Keratinocyte (primary cell): ENCODE measurements at regions not wholly inside any gene's neighbourhood (a gene's known extent, or its start where the extent isn't known, plus 50 kb on each side); places are given as distances from the start of the nearest gene placed in this dataset.

Source experiments
- DNase-seq: peaks from one replicate; pipeline ENCODE4 v3.0.0-alpha.2; 2011; ENCODE audit warnings: low read depth, missing footprints, low spot score
- FAIRE-seq: peaks from 2 replicates; lab custom pipeline; 2011; peaks lifted over from hg19 to GRCh38; lab: Jason Lieb, UNC
- H2AFZ ChIP-seq: 2 replicates; pipeline ENCODE4 v1.6.0; 2012; ENCODE audit warnings: low read length, control low read depth, inconsistent platforms; ENCODE audit not compliant: control insufficient read depth
- H3K27ac ChIP-seq: 2 replicates; pipeline ENCODE4 v1.5.1; 2011; ENCODE audit warnings: low read length; ENCODE audit not compliant: control insufficient read depth, insufficient read depth
- H3K27me3 ChIP-seq: 3 replicates; pipeline ENCODE4 v1.6.0; 2011; ENCODE audit warnings: low read length; ENCODE audit not compliant: control insufficient read depth, insufficient read depth; ENCODE audit errors: extremely low read depth
- H3K36me3 ChIP-seq, 2 experiments: 2 replicates in 1 of 2; 3 replicates in 1 of 2; pipeline ENCODE4 v1.5.1; 2011; ENCODE audit warnings: low read length in 2 of 2, mild to moderate bottlenecking in 1 of 2; ENCODE audit not compliant: control insufficient read depth in 2 of 2, insufficient read depth in 2 of 2; ENCODE audit errors: extremely low read depth in 1 of 2
- H3K4me1 ChIP-seq: 3 replicates; pipeline ENCODE4 v1.5.1; 2011; ENCODE audit warnings: low read length; ENCODE audit not compliant: control insufficient read depth, insufficient read depth; ENCODE audit errors: extremely low read depth
- H3K4me2 ChIP-seq: 3 replicates; pipeline ENCODE4 v1.6.0; 2011; ENCODE audit warnings: low read depth, low read length; ENCODE audit not compliant: control insufficient read depth, insufficient read depth; ENCODE audit errors: extremely low read depth
- H3K4me3 ChIP-seq, 3 experiments: fragments of 200-600 bp in 1 of 3; sonication (generic) in 1 of 3; 2 replicates in 2 of 3; 3 replicates in 1 of 3; pipeline ENCODE4 v1.5.1; 2011 to 2016; ENCODE audit warnings: low read length in 3 of 3, mild to moderate bottlenecking in 3 of 3, control low read depth in 2 of 3, inconsistent platforms in 1 of 3, low read depth in 1 of 3, mixed read lengths in 1 of 3, mixed run types in 1 of 3, moderate library complexity in 1 of 3; ENCODE audit not compliant: control insufficient read depth in 2 of 3, insufficient read depth in 2 of 3; ENCODE audit errors: extremely low read depth in 1 of 3
- H3K79me2 ChIP-seq: 2 replicates; pipeline ENCODE4 v1.6.0; 2012; ENCODE audit warnings: low read length; ENCODE audit not compliant: control insufficient read depth, insufficient read depth
- H3K9ac ChIP-seq: 3 replicates; pipeline ENCODE4 v1.6.0; 2011; ENCODE audit warnings: low read length; ENCODE audit not compliant: control insufficient read depth, insufficient read depth; ENCODE audit errors: extremely low read depth
- H3K9me1 ChIP-seq: 3 replicates; pipeline ENCODE4 v1.6.0; 2011; ENCODE audit warnings: low read length; ENCODE audit not compliant: control insufficient read depth, insufficient read depth; ENCODE audit errors: extremely low read depth
- H3K9me3 ChIP-seq: 2 replicates; pipeline ENCODE4 v1.5.1; 2012; ENCODE audit warnings: low read depth, low read length; ENCODE audit not compliant: control insufficient read depth
- H4K20me1 ChIP-seq: 3 replicates; pipeline ENCODE4 v1.6.0; 2011; ENCODE audit warnings: low read length; ENCODE audit not compliant: control insufficient read depth, insufficient read depth; ENCODE audit errors: extremely low read depth
- CTCF ChIP-seq, 3 experiments: IDR thresholded peaks in 1 of 3; conservative IDR thresholded peaks in 1 of 3; optimal IDR thresholded peaks in 1 of 3; 2 replicates in 2 of 3; 3 replicates in 1 of 3; pipeline versions ENCODE3 to v1.5.1; 2011; ENCODE audit warnings: low read length in 3 of 3, mild to moderate bottlenecking in 3 of 3, moderate library complexity in 2 of 3, control low read depth in 1 of 3, inconsistent platforms in 1 of 3; ENCODE audit not compliant: insufficient read depth in 2 of 3; ENCODE audit errors: extremely low read depth in 1 of 3
- EZH2 ChIP-seq: IDR thresholded peaks from one replicate; pipeline ENCODE4 v1.6.1; 2012; ENCODE audit warnings: inconsistent platforms, mild to moderate bottlenecking, low read length, moderate library complexity
- dilution Hi-C: fragments of 300-500 bp; cut with MboI; formaldehyde crosslinking; loops from one replicate; pipeline ENCODE4 v1.7.0; 2020; ENCODE audit warnings: low sequenced_read_pairs; ENCODE audit not compliant: extremely low pct_ligation_motif_present

DNA sequence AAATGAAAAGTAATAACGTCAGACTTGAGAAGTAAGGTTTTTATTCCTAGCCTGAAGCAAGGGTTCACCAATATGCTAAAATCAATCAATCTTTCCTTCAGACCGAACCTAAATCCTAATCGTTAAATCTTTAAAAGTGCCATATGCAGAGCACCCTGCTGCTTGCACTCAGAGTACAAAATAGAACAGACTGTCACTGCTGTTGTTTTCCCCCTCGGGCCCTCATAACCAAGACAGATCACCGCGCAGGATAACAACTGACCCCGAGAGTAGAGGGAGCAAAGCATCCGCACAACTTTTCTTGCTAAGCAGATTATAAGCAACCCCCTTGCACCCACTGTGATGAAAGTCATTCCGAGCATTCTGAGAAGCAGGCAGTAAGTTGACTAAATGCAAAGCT lies 550.9 kb upstream of the NDST4 start:
- Histone ChIP-seq H3K27me3 (no peaks in the 10 kb centered on the region), H3K27ac (no peak overlapping the region), H3K9ac (no peak overlapping the region), H3K79me2 (no peaks in the 10 kb centered on the region), H3K4me1 (no peaks in the 10 kb centered on the region), H3K4me3 (no peak overlapping the region), H3K9me1 (no peaks in the 10 kb centered on the region), H3K9me3 (no peaks in the 10 kb centered on the region), H4K20me1 (no peaks in the 10 kb centered on the region), H2AFZ (no peak overlapping the region), H3K36me3 (no peaks in the 10 kb centered on the region), H3K4me2 (no peak overlapping the region)
- dilution Hi-C loops = no loop called here
- no peak for FAIRE-seq
- DNase-seq = no peak
- TF ChIP-seq EZH2 (no peak), CTCF (optimal IDR thresholded peaks at IDR 0.05 in 1 of 3, IDR thresholded peaks at IDR 0.05 in 1 of 3, conservative IDR thresholded peaks at IDR 0.05 in 1 of 3; ENCODE audit: extremely low read depth in 1 of 3, insufficient read depth in 2 of 3, low read length in 3 of 3) (no peak)

- Histone ChIP-seq H3K4me2 (no peak overlapping the region), H3K4me1 (no peaks in the 10 kb centered on the region), H3K79me2 (no peaks in the 10 kb centered on the region), H3K9me3 (no peaks in the 10 kb centered on the region), H3K9me1 (no peaks in the 10 kb centered on the region), H3K27me3 (no peaks in the 10 kb centered on the region), H4K20me1 (no peaks in the 10 kb centered on the region), H3K36me3 (no peaks in the 10 kb centered on the region), H3K9ac (no peak overlapping the region), H3K4me3 (no peak overlapping the region), H3K27ac (no peak overlapping the region), H2AFZ (no peak overlapping the region)
- dilution Hi-C loops = no loop called here
- no peak for FAIRE-seq
- DNase-seq = no peak
- no peak for TF ChIP-seq EZH2
- TF ChIP-seq CTCF (optimal IDR thresholded peaks at IDR 0.05 in 1 of 3, IDR thresholded peaks at IDR 0.05 in 1 of 3, conservative IDR thresholded peaks at IDR 0.05 in 1 of 3; ENCODE audit: extremely low read depth in 1 of 3, insufficient read depth in 2 of 3, low read length in 3 of 3) = no peak
Observed at GRCh38 chr4:115660465-115660864, 547.0 kb upstream of the NDST4 start.
